ENCODE measurements at regions not wholly inside any gene's neighbourhood (a gene's known extent, or its start where the extent isn't known, plus 50 kb on each side); places are given as distances from the start of the nearest gene placed in this dataset.

GRCh38 chr6:109238396-109238795, 143.1 kb downstream of the CEP57L1 start:
- H3K27me3 ChIP-seq (ENCODE audit: insufficient read depth, poor library complexity, severe bottlenecking) = no peaks in the 10 kb centered on the region
- no peaks in the 10 kb centered on the region for H3K9me3 ChIP-seq (ENCODE audit: severe bottlenecking)
- no peak for DNase-seq (ENCODE audit: low spot score)
- no peak overlapping the region for H3K27ac ChIP-seq (ENCODE audit: poor library complexity, severe bottlenecking)
- H3K4me3 ChIP-seq (ENCODE audit: severe bottlenecking) = no peak overlapping the region
- peaks cover 10% of the 10 kb centered on the region for H3K4me1 ChIP-seq (ENCODE audit: insufficient read depth, poor library complexity, severe bottlenecking)
- ATAC-seq (ENCODE audit: low read depth) = no peak; the same call in 2 of the 3 replicates
- H3K36me3 ChIP-seq (ENCODE audit: low read depth) = no peaks in the 10 kb centered on the region
- TF ChIP-seq CTCF (IDR thresholded peaks at IDR 0.05; ENCODE audit: poor library complexity, severe bottlenecking) = no peak

GRCh38 chr6:109237986-109238329, 142.7 kb downstream of the CEP57L1 start:
- no peak for TF ChIP-seq CTCF (IDR thresholded peaks at IDR 0.05; ENCODE audit: poor library complexity, severe bottlenecking)
- peaks cover 10% of the 10 kb centered on the region for H3K4me1 ChIP-seq (ENCODE audit: insufficient read depth, poor library complexity, severe bottlenecking)
- no peak for ATAC-seq (ENCODE audit: low read depth)
- no peaks in the 10 kb centered on the region for H3K36me3 ChIP-seq (ENCODE audit: low read depth)
- no peak overlapping the region for H3K27ac ChIP-seq (ENCODE audit: poor library complexity, severe bottlenecking)
- DNase-seq (ENCODE audit: low spot score) = no peak
- H3K27me3 ChIP-seq (ENCODE audit: insufficient read depth, poor library complexity, severe bottlenecking) = no peaks in the 10 kb centered on the region
- no peaks in the 10 kb centered on the region for H3K9me3 ChIP-seq (ENCODE audit: severe bottlenecking)
- H3K4me3 ChIP-seq (ENCODE audit: severe bottlenecking) = no peak overlapping the region

GRCh38 chr6:109237077-109237985, 142.0 kb downstream of the CEP57L1 start:
- Histone ChIP-seq H3K36me3 (ENCODE audit: low read depth) (no peaks in the 10 kb centered on the region), H3K27ac (ENCODE audit: poor library complexity, severe bottlenecking) (no peak overlapping the region), H3K4me3 (ENCODE audit: severe bottlenecking) (no peak overlapping the region), H3K4me1 (ENCODE audit: insufficient read depth, poor library complexity, severe bottlenecking) (peaks cover 10% of the 10 kb centered on the region), H3K9me3 (ENCODE audit: severe bottlenecking) (no peaks in the 10 kb centered on the region), H3K27me3 (ENCODE audit: insufficient read depth, poor library complexity, severe bottlenecking) (no peaks in the 10 kb centered on the region)
- no peak for ATAC-seq (ENCODE audit: low read depth)
- no peak for TF ChIP-seq CTCF (IDR thresholded peaks at IDR 0.05; ENCODE audit: poor library complexity, severe bottlenecking)
- no peak for DNase-seq (ENCODE audit: low spot score)

- TF ChIP-seq CTCF (IDR thresholded peaks at IDR 0.05; ENCODE audit: poor library complexity, severe bottlenecking) = no peak
- H3K4me1 ChIP-seq (ENCODE audit: insufficient read depth, poor library complexity, severe bottlenecking) = peaks cover 8% of the 10 kb centered on the region
- no peak for ATAC-seq (ENCODE audit: low read depth)
- no peak for DNase-seq (ENCODE audit: low spot score)
- H3K36me3 ChIP-seq (ENCODE audit: low read depth) = no peaks in the 10 kb centered on the region
- H3K4me3 ChIP-seq (ENCODE audit: severe bottlenecking) = no peak overlapping the region
- H3K27ac ChIP-seq (ENCODE audit: poor library complexity, severe bottlenecking) = no peak overlapping the region
- no peaks in the 10 kb centered on the region for H3K9me3 ChIP-seq (ENCODE audit: severe bottlenecking)
- H3K27me3 ChIP-seq (ENCODE audit: insufficient read depth, poor library complexity, severe bottlenecking) = no peaks in the 10 kb centered on the region
These were observed 141.1 kb downstream of the CEP57L1 start for GRCh38 chr6:109236115-109237076.

Measured in RWPE2 (cell line).